ENCODE measurements at regions not wholly inside any gene's neighbourhood (a gene's known extent, or its start where the extent isn't known, plus 50 kb on each side); places are given as distances from the start of the nearest gene placed in this dataset.

DNA sequence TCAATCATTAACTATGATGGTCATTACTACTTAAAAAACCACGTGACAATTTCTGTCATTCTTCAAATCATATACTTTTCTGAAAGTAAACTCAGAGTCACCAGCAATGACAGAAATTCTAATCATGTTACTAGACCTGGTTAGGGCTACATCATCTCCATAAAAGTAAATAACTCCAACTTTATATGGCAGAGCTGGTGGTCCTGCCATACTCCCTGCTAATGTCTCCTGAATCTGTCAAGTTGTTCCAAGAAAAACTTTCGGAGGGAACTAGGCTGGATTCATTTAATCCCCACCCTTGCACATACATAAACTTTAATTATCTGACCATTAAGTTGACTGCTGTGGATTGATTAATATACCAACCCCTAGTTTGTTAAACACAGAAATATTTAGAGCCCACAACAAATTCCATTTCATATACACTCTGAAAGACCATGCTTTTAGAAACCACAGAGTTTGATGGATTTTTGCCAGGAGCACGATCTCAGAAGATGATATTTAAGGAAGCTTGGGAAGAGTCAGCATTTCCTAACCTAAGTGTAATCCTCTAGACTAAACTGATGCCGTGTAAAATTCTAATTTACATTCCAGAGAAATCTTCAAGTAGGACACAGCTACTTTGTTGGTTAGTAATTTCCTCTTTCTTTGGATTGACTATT lies 577.0 kb downstream of the FAT4 start:
- TF ChIP-seq EZH2 (conservative IDR thresholded peaks at IDR 0.05; ENCODE audit: low read depth, low read length): no peak
- no peak for TF ChIP-seq CC2D1A (CRISPR knock-in tag; IDR thresholded peaks at IDR 0.05)
- TF ChIP-seq, protein P1, sequence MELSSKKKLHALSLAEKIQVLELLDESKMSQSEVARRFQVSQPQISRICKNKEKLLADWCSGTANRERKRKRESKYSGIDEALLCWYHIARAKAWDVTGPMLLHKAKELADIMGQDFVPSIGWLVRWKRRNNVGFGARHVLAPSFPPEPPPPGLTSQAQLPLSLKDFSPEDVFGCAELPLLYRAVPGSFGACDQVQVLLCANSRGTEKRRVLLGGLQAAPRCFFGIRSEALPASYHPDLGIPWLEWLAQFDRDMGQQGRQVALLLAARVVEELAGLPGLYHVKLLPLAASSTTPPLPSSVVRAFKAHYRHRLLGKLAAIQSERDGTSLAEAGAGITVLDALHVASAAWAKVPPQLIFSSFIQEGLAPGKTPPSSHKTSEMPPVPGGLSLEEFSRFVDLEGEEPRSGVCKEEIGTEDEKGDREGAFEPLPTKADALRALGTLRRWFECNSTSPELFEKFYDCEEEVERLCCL (CRISPR knock-in tag; IDR thresholded peaks at IDR 0.05; ENCODE audit: borderline replicate concordance): no peak
- no peak for TF ChIP-seq KLF13 (CRISPR knock-in tag; IDR thresholded peaks at IDR 0.05)
- no peak for TF ChIP-seq ZNF264 (CRISPR knock-in tag; IDR thresholded peaks at IDR 0.05)
